ENCODE measurements at regions not wholly inside any gene's neighbourhood (a gene's known extent, or its start where the extent isn't known, plus 50 kb on each side); places are given as distances from the start of the nearest gene placed in this dataset.

DNA sequence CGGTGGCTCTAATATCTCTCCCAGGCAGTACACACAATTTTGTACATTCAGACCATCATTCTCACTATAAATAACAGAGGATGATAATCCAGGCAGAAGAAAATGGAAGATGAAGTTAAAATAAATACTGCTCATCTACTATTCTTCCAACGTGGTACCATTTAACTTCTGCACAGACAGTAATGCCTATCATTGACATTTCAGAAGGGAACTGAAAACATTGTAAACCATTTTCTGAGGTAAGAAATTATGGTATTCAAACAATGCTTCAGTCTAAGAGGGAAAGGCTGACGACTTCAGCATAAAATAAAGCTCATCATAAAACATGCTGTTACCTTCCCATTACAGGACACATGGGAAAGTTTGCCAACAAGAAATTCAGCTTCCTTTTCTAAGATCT is 814.4 kb downstream of the NR4A2 start:
- no peak overlapping the region for H3K4me3 ChIP-seq (ENCODE audit: control insufficient read depth, low read depth, low read length)
- TF ChIP-seq, protein P1, sequence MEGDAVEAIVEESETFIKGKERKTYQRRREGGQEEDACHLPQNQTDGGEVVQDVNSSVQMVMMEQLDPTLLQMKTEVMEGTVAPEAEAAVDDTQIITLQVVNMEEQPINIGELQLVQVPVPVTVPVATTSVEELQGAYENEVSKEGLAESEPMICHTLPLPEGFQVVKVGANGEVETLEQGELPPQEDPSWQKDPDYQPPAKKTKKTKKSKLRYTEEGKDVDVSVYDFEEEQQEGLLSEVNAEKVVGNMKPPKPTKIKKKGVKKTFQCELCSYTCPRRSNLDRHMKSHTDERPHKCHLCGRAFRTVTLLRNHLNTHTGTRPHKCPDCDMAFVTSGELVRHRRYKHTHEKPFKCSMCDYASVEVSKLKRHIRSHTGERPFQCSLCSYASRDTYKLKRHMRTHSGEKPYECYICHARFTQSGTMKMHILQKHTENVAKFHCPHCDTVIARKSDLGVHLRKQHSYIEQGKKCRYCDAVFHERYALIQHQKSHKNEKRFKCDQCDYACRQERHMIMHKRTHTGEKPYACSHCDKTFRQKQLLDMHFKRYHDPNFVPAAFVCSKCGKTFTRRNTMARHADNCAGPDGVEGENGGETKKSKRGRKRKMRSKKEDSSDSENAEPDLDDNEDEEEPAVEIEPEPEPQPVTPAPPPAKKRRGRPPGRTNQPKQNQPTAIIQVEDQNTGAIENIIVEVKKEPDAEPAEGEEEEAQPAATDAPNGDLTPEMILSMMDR (IDR thresholded peaks at IDR 0.05; ENCODE audit: control insufficient read depth, insufficient read depth, low read depth, low read length, missing control alignments) = no peak
- no peak for DNase-seq (ENCODE audit: low read depth)

GRCh38 chr2:155517362-155517761 is 815.2 kb downstream of the NR4A2 start:
- H3K4me3 ChIP-seq (ENCODE audit: control insufficient read depth, low read depth, low read length) = no peak overlapping the region
- DNase-seq (ENCODE audit: low read depth) = no peak
- TF ChIP-seq, protein P1 (IDR thresholded peaks at IDR 0.05; ENCODE audit: control insufficient read depth, insufficient read depth, low read depth, low read length, missing control alignments) = no peak

DNA sequence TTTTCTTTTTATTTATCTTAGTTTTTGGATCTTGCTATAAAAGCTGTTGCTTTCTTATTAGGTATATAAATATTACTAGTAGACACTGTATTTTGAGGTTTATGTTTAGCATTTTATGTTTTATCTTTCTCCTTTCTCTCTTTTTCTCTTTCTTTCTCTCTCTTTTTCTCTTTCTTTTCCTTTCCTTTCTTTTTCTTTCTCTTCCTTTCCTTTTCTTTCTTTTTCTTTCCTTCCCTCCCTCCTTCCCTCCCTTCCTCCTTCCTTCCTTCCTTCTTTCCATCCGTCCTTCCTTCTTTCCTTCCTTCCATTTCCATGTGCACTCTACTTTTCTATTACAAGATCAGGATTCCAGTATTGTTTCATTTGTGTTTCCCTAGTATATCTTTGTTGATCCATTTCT is 814.8 kb downstream of the KCNJ3 start:
- TF ChIP-seq, protein P1 (IDR thresholded peaks at IDR 0.05; ENCODE audit: control insufficient read depth, insufficient read depth, low read depth, low read length, missing control alignments) = no peak
- no peak overlapping the region for H3K4me3 ChIP-seq (ENCODE audit: control insufficient read depth, low read depth, low read length)
- no peak for DNase-seq (ENCODE audit: low read depth)

GRCh38 chr2:155502766-155503165 is 804.3 kb downstream of the KCNJ3 start:
- no peak for DNase-seq (ENCODE audit: low read depth)
- H3K4me3 ChIP-seq (ENCODE audit: control insufficient read depth, low read depth, low read length) = no peak overlapping the region
- TF ChIP-seq, protein P1 (IDR thresholded peaks at IDR 0.05; ENCODE audit: control insufficient read depth, insufficient read depth, low read depth, low read length, missing control alignments) = no peak

- TF ChIP-seq, protein P1 (IDR thresholded peaks at IDR 0.05; ENCODE audit: control insufficient read depth, insufficient read depth, low read depth, low read length, missing control alignments) = no peak
- DNase-seq (ENCODE audit: low read depth) = no peak
- no peak overlapping the region for H3K4me3 ChIP-seq (ENCODE audit: control insufficient read depth, low read depth, low read length)
Measured at GRCh38 chr2:155498106-155498505, 799.6 kb downstream of the KCNJ3 start.

DNA sequence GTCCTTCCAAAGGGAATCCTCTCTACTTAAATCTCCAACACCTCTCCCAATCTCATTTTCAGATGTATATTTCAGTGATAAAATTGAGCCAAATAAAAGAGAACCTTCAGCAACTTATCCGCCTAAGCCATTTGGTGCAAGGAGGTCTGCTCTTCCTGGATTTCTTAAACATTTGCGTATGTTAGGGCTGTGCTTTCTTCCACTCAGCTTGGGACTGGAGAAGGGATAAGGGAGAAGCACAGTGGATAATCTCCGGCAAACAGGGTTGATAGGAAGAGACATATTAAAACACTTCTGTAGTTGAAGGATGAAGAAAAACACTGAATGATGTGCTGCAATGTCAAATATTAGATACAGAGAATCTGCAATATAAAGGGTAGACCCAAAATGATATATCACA is 796.2 kb downstream of the KCNJ3 start:
- H3K4me3 ChIP-seq (ENCODE audit: control insufficient read depth, low read depth, low read length) = no peak overlapping the region
- TF ChIP-seq, protein P1 (IDR thresholded peaks at IDR 0.05; ENCODE audit: control insufficient read depth, insufficient read depth, low read depth, low read length, missing control alignments) = no peak
- DNase-seq (ENCODE audit: low read depth) = no peak

Measured in AG09309 (cell line).